NOMO-1 (cell line): ENCODE measurements at regions not wholly inside any gene's neighbourhood (a gene's known extent, or its start where the extent isn't known, plus 50 kb on each side); places are given as distances from the start of the nearest gene placed in this dataset.
A peak's percentile ranks its signal among the peaks of the same experiment; 100 is the strongest.

Source experiments
- DNase-seq, 2 experiments: peaks; one replicate each; lab custom pipeline; 2025; ENCODE audit not compliant: unreplicated experiment in 2 of 2; lab: John Stamatoyannopoulos, UW

DNA sequence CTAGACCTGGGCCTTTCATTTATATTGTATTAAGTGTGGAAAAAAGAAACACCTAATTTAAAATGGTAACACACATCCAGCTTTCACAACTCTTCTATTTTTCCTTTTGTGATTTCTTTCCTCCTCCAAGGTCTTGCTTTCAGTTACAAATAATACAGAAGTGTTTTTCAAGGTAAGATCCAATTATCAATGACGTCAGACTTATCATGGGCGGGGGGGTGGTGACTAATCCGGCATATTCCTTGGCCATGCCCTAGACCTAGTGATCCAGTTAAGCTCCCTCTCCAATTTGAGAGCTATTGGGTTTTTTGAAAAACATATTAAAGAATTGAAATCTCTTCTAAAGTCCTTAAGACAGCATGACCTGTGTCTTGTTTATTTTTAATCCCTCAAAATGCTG lies 669.9 kb upstream of the NR5A2 start:
- DNase-seq: no peak

DNA sequence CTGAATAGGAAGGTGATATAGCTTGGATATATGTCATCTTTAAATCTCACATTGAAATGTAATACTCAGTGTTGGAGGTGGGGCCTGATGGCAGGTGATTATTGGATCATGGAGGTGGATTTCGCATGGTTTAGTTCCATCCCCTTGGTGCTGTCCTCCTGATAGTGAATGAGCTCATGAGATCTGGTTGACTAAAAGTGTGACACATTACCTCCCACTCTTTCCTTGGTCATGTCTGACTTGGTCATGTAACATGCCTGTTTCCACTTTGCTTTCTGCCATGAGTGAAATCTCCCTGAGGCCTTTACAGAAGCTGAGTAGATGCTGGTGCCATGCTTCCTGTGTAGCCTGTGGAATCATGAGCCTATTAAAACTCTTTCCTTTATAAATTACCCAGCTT lies 664.5 kb upstream of the NR5A2 start:
- DNase-seq: no peak

DNA sequence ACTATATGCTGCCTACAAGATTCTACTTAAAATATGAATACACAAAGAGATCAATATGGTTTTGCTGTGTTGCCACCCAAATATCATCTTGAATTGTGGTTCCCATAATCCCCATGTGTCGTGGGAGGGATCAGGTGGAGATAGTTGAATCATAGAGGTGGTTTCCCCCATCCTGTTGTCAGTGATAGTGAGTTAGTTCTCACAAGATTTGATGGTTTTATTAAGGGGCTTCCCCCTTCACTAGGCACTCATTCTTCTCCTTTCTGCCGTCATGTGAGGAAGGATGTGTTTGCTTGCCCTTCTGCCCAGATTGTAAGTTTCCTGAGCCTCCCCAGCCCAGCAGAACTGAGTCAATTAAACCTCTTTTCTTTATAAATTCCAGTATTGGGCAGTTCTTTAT lies 654.4 kb upstream of the NR5A2 start:
- no peak for DNase-seq

DNA sequence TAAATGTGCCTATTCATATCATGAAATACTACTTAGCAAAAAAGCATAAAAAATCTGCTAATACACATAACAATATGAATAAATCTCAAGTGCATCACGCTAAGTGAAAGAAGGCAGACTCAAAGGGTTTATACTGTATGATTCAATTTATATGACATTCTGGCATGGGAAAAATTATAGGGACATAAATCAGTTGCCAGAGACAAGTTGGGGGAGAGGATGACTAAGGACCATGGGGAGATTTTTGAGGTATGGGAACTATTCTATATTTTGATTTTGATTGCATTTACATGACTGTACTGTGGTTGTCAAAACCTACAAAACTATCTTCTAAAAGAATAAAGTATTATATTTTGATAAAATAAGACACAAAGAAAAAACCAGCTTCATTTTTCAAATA lies 650.3 kb upstream of the NR5A2 start:
- no peak for DNase-seq

DNA sequence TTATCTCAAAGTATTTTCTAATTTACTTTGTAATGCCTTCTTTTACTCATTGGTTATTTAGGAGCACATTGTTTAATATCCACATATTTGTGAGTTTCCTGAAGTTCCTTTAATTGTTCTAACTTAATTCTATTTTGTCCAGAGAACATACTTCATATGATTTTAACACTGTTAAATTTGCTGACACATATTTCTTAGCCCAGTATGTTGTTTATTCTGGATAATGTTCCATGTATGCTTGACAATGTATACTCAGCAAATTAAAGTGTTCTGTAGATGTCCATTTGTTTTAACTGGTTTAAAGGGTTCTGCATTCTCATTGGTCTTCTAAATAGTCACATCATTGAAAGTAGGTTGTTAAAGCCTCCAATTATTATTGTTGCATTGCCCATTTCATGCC lies 643.7 kb upstream of the NR5A2 start:
- no peak for DNase-seq

DNA sequence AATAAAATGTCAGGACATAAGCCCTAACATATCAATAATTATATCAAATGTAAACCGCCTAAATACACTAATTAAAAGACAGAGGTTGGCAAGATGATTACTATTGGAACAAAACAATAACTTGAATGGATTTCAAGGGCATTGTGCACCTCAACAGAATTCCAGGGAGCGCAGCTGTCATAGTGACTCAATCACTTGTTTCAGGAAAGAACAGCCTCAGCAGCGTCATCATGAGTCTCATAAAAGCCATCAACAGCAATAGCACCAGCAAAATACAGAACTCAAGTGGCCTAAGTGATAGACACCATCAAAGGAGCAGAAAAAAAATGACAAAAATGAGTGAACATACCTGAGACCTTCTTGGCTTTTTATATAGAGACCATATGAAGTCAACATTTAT lies 632.7 kb upstream of the NR5A2 start:
- no peak for DNase-seq

DNA sequence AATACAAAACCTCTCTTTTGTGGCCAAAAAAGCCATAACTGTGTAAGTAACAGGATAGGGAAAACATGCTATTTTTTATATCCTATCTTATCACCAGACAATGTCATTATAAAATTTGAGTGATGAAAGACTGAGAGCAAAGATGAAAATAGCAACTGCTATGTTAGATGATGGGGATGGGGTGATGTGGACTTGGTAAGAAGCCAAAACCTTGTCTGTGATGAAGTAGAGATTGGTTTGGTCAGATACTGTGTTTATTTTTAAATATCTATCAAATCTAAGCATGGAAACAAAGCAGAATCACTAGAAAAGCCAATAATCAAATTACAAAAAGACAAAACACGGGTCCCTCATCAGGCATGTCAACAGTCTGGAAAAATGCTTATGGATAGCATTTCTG lies 631.1 kb upstream of the NR5A2 start:
- no peak for DNase-seq

DNA sequence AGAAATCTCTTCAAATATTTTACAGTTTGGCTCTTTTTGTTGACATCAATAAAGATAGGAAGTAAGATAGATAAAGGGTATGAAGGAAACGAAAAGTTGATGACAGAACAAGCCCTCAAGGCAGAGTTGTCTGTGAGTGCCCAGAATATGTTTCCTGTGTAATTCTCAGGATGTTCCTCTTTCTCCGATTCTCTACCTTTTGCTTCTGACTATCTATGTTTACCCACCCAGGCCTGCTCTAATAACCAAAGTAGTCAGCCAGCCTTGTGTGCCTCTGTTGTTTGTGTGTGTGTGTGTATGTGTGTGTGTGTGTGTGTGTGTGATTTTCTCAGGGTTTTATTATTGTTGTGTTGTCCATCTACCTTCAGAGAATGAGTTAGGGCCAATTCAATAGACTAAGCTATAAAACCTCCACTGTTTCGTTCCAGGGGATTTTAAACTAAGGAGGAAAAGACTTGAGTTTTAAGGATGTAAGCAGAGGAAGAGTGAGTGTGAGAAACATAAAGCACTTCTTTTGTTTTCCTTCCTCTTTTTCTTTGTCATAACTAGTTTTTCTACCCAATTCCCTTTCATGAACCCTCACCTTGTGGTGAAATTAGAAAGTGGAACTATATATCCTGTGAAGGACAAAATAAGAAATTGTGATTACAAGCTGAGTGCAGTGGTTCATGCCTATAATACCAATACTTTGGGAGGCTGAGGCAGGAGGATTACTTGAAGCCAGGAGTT lies 627.4 kb upstream of the NR5A2 start:
- DNase-seq: peak; percentile 16 to 91

DNA sequence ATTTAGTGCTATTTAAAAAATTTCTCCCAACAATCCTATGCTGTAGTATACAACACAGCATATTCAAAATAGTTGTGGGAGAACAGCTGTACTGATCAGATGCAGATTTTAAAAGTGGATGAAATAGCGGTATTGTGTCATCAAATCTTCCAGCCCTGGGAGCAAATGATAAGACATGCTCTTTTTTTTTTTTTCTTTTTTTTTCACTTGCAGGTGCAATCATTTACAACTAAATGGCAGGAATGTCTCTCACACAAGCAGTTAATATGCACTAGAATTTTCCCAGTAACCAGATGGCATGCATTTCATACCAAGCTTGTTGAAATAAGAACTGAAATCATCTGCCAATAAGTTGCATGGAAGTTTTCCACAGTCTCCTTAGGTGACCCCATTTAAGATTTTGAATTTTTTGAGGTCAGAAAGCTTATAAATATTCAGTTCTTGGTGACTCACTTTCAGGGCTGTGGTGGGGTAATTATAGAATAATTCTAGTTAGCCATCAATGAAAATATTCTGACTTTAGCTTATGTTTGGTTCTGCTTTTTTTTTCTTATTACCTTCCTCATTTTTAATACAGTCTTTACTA lies 623.9 kb upstream of the NR5A2 start:
- DNase-seq: peak; percentile 32 to 69

DNA sequence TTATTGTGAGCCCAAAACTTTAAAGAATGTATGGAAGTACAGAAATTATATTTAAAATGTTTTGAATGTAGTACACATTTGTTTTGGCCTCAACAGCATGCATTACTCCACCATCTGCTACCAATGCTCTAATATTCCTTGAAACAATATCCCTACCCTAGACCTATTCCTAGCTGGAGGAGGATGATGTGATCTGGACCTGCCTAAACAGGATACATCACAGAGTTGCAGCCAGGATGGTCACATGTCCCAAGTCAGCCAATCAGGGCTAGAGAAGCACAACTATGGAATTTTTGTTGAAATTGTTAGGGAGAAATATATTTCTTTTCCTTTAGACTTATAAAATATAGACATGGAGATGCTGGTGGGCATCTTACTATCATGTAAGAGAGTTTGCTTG lies 623.3 kb upstream of the NR5A2 start:
- no peak for DNase-seq

DNA sequence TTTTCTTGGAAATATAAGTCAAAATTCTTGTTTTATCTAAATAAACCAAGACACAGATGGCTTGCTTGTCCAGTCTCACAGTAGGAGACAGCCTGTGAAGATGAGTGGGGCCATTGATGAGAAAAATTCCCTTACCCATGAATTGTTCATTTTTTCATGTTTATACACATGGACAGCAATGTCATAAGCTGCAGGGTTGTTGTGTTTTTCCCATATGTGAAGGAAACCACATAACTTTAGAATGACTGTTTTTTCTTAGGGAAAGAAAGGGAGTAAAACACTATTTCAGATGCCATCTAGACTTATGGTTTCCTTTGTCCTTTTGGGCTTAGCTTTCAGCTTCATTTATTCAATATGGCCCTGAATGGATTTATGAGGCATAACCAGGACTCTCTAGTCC lies 622.5 kb upstream of the NR5A2 start:
- no peak for DNase-seq

DNA sequence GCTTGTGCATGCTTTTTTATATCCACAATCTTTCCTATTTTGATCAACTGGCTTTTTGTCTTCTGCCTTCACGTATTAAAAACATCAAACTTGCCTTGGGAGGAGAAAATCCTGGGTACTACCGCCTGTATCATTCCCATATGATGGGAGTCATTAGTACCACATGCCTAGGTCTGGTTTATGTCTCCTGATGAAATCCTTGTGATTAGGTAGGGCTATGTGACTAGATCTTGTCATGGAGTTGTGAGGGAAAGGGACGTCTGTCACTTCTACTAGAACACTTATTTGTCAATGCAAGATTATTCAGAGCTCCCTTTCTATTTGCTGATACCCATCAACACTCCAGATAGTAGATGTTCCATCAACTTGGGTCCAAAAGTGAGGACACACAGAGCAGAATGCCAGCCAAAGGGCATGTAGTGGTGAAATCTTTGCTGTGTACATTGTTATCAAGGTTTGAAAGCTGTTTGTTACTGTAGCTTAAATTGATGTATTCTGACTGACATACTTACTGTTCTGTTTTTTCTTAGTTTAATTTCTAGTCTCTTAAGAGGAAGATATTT lies 621.8 kb upstream of the NR5A2 start:
- DNase-seq: no peak

DNA sequence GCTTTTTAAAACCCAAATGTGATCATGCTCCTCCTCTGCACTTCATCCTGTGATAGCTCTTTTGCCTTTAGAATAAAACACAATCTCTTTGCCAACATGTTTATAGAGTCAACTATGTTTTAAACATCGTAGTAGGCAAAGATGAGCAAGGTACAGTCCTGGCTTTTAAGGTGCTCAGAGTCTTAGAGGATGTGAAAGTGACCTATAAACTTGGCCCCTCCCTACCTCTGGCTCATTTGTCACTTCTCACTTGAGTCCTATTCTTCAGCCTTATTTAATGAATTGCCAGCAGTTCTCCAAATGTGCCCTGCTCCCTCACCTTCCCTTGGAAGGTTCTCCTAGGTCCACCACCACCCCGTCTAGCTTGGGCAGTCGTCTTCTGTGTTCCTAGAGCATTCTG lies 617.0 kb upstream of the NR5A2 start:
- no peak for DNase-seq

DNA sequence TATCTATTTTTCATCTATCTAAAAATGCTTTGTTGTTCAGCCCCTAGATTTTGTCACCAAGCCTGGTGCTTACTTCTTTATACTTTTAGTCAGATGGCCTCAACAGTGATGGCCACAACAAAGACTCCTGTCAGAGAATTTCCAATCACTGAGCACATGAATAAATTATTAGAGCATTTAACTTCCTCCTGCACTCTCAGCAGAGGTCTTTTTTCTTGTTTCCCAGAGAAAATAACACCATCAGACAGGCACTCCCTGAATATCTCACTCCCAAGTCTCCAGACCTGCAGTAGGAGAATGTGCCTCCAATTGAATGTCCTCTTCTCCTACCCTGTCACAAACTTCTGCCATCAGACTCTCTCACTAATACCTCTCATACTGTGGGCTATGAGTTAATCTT lies 616.0 kb upstream of the NR5A2 start:
- DNase-seq: no peak

DNA sequence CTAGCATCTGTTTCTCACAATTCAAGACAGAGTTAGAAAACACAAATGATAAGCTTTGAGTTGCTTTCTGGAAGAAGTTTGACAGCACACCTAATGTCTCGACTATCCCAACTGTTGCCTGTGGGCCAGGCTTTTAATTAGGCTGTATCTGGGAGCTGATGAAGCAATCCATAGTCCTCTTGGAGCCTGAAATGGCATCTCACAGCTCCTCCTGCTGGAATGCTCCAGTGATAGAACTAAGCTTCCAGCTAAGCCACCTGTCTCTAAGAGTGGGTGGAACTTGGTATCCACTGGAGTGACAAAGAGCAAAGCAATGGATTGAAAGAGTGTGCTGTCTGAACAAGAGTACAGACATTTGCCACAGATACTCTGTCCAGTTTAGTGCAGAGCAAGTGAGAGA lies 605.3 kb upstream of the NR5A2 start:
- DNase-seq: no peak

DNA sequence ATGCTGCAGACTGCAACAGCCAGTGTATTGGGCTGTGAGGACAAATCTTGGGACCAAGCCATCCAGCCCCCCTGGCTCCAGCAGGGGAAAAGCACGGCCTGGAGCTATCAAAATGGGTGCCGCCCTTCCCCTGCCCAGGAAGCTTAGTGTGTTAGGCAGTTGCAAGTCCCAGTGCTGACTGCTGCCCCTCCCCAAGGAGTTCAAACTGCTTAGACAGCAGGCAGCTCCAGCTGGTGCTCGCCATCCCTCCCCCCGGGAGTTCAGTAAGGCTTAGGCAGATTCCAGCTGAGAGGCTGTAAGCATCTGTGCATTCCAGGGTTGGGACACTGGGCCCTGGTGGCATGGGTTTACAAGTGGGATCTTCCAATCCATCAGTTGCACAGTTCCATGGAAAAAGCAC lies 579.6 kb upstream of the NR5A2 start:
- DNase-seq: no peak

DNA sequence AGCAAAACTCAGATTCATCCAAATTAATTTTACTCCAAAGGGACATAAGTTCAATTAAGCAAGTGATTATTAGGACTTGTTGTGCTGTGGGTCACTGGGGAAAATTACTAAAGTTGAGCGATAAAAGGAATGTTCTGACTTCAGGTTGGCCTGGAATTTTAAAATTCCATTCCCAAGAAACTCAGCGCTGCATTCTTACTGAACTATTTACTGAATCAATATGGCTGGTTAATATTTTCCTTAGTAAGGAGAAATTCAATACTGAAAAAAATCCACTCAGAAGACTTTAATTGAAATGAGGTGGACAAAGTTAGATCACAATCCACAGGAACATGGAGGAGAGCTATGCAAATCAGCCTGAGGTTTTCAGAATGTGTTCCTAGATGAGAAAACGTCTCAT lies 578.9 kb upstream of the NR5A2 start:
- no peak for DNase-seq

DNA sequence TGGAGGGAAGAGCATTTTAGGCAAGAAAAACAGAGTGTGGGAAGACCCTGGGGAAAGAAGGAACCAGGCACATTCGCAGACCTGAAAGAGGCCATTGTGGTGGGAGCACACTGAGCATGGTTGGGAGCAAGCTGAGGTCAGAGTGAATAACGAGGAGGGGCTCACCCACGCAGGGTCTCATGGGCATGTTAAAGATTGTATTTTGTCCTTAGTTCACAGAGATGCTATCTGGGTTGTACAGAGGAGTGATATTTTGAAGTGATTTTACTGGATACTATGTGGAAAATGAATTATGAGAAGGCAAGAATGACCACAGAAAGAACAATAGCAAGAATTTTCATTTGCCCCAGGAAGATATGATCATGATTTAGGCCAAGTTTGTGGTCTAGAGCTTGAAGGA lies 578.3 kb upstream of the NR5A2 start:
- no peak for DNase-seq

DNA sequence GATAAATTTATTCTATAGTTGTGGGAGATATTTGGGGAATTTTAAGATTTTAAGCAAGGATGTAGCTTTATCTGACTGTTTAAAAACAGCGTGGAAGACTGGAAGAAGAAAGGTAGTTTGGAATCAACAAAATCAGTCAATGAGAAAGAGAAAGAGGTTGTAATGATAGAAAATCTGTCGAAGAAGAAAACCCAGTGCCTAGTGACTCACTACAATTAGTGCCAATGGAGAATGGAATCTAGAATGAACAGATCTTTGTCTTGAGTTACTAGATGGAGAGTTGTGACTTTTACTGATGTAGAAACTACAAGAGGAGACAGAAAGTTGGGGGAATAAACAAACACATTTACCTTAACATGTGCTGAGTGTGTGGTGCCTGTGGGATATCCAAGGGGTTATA lies 577.8 kb upstream of the NR5A2 start:
- no peak for DNase-seq

DNA sequence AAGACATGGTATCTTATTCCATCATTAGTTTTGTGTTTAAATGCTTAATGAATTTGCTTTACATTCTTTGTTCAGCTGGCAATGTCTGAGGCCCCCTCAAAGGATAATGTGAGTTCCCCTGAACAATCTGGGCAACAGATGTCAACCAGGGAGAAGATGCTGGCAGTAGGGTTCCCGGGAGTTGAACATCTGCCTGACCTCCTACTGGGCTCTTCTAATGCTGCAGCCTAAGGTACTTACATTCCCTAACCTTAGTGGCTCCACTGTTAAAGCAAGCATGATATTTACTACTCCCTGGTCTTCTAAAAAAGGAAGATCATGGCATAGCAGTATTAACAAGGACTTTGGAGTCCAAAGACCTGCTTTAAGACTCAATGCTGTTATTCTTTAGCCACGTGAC lies 574.9 kb upstream of the NR5A2 start:
- no peak for DNase-seq

DNA sequence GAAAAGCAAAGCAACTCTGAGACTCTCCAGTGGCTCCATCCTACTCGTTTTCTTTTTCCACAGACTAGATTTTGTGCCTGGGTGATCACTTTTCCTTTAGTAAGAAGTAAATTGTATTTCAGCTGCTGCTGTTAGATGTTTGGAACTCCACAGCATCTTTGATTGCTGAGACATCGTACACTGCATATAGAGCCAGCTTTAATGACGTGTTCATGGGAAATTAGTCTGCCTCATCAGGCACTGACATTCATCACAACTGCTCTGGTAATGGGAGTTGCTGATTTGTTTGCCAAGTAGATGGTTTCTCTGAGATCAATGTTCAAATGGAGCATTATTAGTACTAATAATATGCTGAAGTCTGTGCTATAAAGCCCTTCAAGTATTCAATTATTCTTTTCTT lies 573.8 kb upstream of the NR5A2 start:
- no peak for DNase-seq

DNA sequence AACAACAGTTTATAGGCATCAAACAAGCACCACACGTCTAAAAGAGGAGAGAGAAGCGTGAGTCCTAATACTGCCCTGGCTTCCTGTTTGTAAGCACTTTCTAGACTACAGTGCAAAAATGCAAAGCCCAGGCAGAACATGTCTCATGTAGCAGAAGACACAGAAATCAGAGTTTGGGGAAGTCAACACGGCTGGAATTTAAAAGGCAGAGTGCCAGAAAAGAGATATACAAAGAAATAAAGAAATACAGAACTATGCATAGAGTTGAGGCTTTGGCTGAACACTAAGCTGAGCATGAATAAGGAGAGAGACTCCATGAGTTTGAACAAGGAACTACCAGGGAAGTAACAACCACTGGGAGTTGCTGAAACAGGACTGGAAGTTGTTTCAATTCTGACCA lies 566.6 kb upstream of the NR5A2 start:
- peak; percentile 35 to 39 for DNase-seq
